WTC11 (cell line): ENCODE measurements at regions not wholly inside any gene's neighbourhood (a gene's known extent, or its start where the extent isn't known, plus 50 kb on each side); places are given as distances from the start of the nearest gene placed in this dataset.

Experiments
- ATAC-seq: fragments of 200-7000 bp; cut with Tn5 transposase; 2 replicates; pipeline ENCODE4 v1.10.0; 2021; ENCODE audit warnings: mild to moderate bottlenecking, moderate library complexity
- CTCF ChIA-PET: fragments of 300-600 bp; sonication (Branson Sonifier 250); formaldehyde crosslinking; loops from one replicate; lab custom pipeline; 2021; ENCODE audit warnings: antibody characterized with exemption; lab: Charles Lee
- POLR2A ChIA-PET: fragments of 350-600 bp; sonication (Branson Sonifier 250); formaldehyde crosslinking; loops from one replicate; lab custom pipeline; 2021; ENCODE audit warnings: antibody characterized with exemption; lab: Charles Lee
- DNase-seq: peaks from one replicate; pipeline ENCODE4 v3.0.0; 2021; ENCODE audit warnings: low spot score
- H3K27ac Mint-ChIP-seq: 2 replicates; pipeline ENCODE4 v1.8.0; 2021; ENCODE audit warnings: mixed read lengths
- H3K27me3 Mint-ChIP-seq: 2 replicates; pipeline ENCODE4 v1.8.0; 2021; ENCODE audit warnings: low read depth, mild to moderate bottlenecking, moderate library complexity, mixed read lengths
- H3K36me3 Mint-ChIP-seq: 2 replicates; pipeline ENCODE4 v1.8.0; 2021; ENCODE audit warnings: mixed read lengths
- H3K4me1 Mint-ChIP-seq: 2 replicates; pipeline ENCODE4 v1.8.0; 2022; ENCODE audit warnings: mixed read lengths
- H3K4me3 Mint-ChIP-seq: 2 replicates; pipeline ENCODE4 v1.8.0; 2021; ENCODE audit warnings: mild to moderate bottlenecking, moderate library complexity, mixed read lengths
- H3K9me3 Mint-ChIP-seq: 2 replicates; pipeline ENCODE4 v1.8.0; 2021; ENCODE audit warnings: mixed read lengths
- CDX4 ChIP-seq: fragments of 250-450 bp; sonication (Bioruptor Pico); IDR thresholded peaks from 2 replicates; pipeline ENCODE4 v1.9.0; 2021; ENCODE audit warnings: moderate library complexity, mild to moderate bottlenecking, inconsistent platforms, borderline replicate concordance
- E2F4 ChIP-seq: sonication (generic); formaldehyde crosslinking; IDR thresholded peaks from 2 replicates; pipeline ENCODE4 v1.8.1; 2022; ENCODE audit warnings: low read depth, mild to moderate bottlenecking, moderate library complexity, missing genetic modification reagents, borderline replicate concordance
- ETV6 ChIP-seq: sonication (generic); formaldehyde crosslinking; IDR thresholded peaks from 2 replicates; pipeline ENCODE4 v1.8.1; 2022; ENCODE audit warnings: mild to moderate bottlenecking, missing genetic modification reagents
- KAT7 ChIP-seq: sonication (generic); formaldehyde crosslinking; IDR thresholded peaks from 2 replicates; pipeline ENCODE4 v1.8.1; 2023; ENCODE audit warnings: missing genetic modification reagents, mild to moderate bottlenecking, borderline replicate concordance
- MAX ChIP-seq: sonication (generic); formaldehyde crosslinking; IDR thresholded peaks from 2 replicates; pipeline ENCODE4 v1.8.0; 2022; ENCODE audit warnings: mild to moderate bottlenecking, missing genetic modification reagents
- MLX ChIP-seq: sonication (generic); formaldehyde crosslinking; IDR thresholded peaks from 2 replicates; pipeline ENCODE4 v1.8.1; 2023; ENCODE audit warnings: mild to moderate bottlenecking, missing genetic modification reagents, moderate library complexity
- NFATC4 ChIP-seq: fragments of 250-450 bp; sonication (Bioruptor Pico); IDR thresholded peaks from 2 replicates; pipeline ENCODE4 v1.9.0; 2021; ENCODE audit warnings: mild to moderate bottlenecking
- PREB ChIP-seq: sonication (generic); formaldehyde crosslinking; IDR thresholded peaks from 2 replicates; pipeline ENCODE4 v1.8.1; 2022; ENCODE audit warnings: mild to moderate bottlenecking, missing genetic modification reagents, moderate library complexity, borderline replicate concordance
- RORB ChIP-seq: fragments of 250-450 bp; sonication (Bioruptor Pico); IDR thresholded peaks from 2 replicates; pipeline ENCODE4 v1.9.0; 2021; ENCODE audit warnings: mild to moderate bottlenecking
- SMAD4 ChIP-seq: sonication (generic); formaldehyde crosslinking; IDR thresholded peaks from 2 replicates; pipeline ENCODE4 v1.8.0; 2022; ENCODE audit warnings: mild to moderate bottlenecking, missing genetic modification reagents
- STAT6 ChIP-seq: sonication (generic); formaldehyde crosslinking; conservative IDR thresholded peaks from 2 replicates; pipeline ENCODE4 v1.8.1; 2023; ENCODE audit warnings: mild to moderate bottlenecking, low read depth, missing genetic modification reagents, moderate library complexity
- TEAD1 ChIP-seq: sonication (generic); formaldehyde crosslinking; IDR thresholded peaks from 2 replicates; pipeline ENCODE4 v1.8.0; 2022; ENCODE audit warnings: mild to moderate bottlenecking, missing genetic modification reagents
- USF2 ChIP-seq: sonication (generic); formaldehyde crosslinking; IDR thresholded peaks from 2 replicates; pipeline ENCODE4 v1.8.1; 2023; ENCODE audit warnings: mild to moderate bottlenecking, missing genetic modification reagents, moderate library complexity
- ZMAT4 ChIP-seq: fragments of 250-450 bp; sonication (Bioruptor Pico); IDR thresholded peaks from 2 replicates; pipeline ENCODE4 v1.9.0; 2021; ENCODE audit warnings: mild to moderate bottlenecking
- ZNF232 ChIP-seq: sonication (generic); formaldehyde crosslinking; IDR thresholded peaks from 2 replicates; pipeline ENCODE4 v1.8.0; 2022; ENCODE audit warnings: mild to moderate bottlenecking, missing genetic modification reagents
- ZNF512 ChIP-seq: sonication (generic); formaldehyde crosslinking; IDR thresholded peaks from 2 replicates; pipeline ENCODE4 v1.8.1; 2022; ENCODE audit warnings: missing genetic modification reagents, borderline replicate concordance

GRCh38 chr13:76440568-76440967, 445.6 kb downstream of the KCTD12 start:
- ATAC-seq = no peak
- no peaks in the 10 kb centered on the region for H3K4me1 Mint-ChIP-seq
- TF ChIP-seq KAT7 = no peak
- no peak for TF ChIP-seq ETV6 (CRISPR knock-in tag)
- TF ChIP-seq RORB = no peak
- TF ChIP-seq MAX (CRISPR knock-in tag) = no peak
- TF ChIP-seq STAT6 (CRISPR knock-in tag) = no peak
- TF ChIP-seq NFATC4 = no peak
- TF ChIP-seq ZNF232 = no peak
- TF ChIP-seq MLX = no peak
- TF ChIP-seq, all 79 proteins: peak for 0
- Mint-ChIP-seq H3K36me3 (no peaks in the 10 kb centered on the region), H3K27ac (no peak overlapping the region), H3K9me3 (peaks cover 7% of the 10 kb centered on the region), H3K4me3 (no peak overlapping the region), H3K27me3 (no peaks in the 10 kb centered on the region)
- DNase-seq = no peak
- ChIA-PET CTCF (no interaction called here), POLR2A (no interaction called here)

- DNase-seq (no peak), ATAC-seq (no peak)
- Mint-ChIP-seq H3K27me3 (no peaks in the 10 kb centered on the region), H3K4me3 (no peak overlapping the region), H3K27ac (no peak overlapping the region), H3K4me1 (no peaks in the 10 kb centered on the region), H3K9me3 (peaks cover 7% of the 10 kb centered on the region), H3K36me3 (no peaks in the 10 kb centered on the region)
- TF ChIP-seq ZNF512 (CRISPR knock-in tag) (no peak), KAT7 (no peak), ZMAT4 (CRISPR knock-in tag) (no peak), E2F4 (CRISPR knock-in tag) (no peak), TEAD1 (CRISPR knock-in tag) (no peak), CDX4 (CRISPR knock-in tag) (no peak), PREB (CRISPR knock-in tag) (no peak), SMAD4 (CRISPR knock-in tag) (no peak), USF2 (no peak)
- POLR2A ChIA-PET = no interaction called here
- CTCF ChIA-PET = no interaction called here
These were observed 446.7 kb downstream of the KCTD12 start for GRCh38 chr13:76439546-76439945.
